GM18867 (cell line): ENCODE measurements at regions not wholly inside any gene's neighbourhood (a gene's known extent, or its start where the extent isn't known, plus 50 kb on each side); places are given as distances from the start of the nearest gene placed in this dataset.
"Not testable (repeated sequence)": the region's sequence is repeated elsewhere in the genome, so short reads cannot be mapped to it uniquely, and the experiment has no call there.

Source experiments
- ATAC-seq: cut with Tn5 transposase; IDR thresholded peaks from one replicate; pipeline ENCODE4 v1.9.1; 2021; ENCODE audit warnings: mild to moderate bottlenecking, moderate library complexity; ENCODE audit not compliant: unreplicated experiment

DNA sequence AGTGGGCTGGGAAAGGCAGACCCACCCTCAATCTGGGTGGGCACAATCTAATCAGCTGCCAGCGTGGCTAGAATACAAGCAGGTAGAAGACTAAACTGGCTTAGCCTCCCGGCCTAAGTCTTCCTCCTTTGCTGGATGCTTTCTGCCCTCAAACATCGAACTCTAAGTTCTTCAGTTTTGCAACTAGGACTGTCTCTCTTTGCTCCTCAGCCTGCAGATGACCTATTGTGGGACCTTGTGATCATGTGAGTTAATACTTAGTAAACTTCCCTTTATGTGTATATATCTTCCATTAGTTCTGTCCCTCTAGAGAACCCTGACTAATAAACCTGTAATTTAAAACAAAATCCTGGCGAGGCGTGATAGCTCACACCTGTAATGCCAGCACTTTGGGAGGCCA, 51.8 kb upstream of the SLC39A8 start:
- not testable (repeated sequence) for ATAC-seq

DNA sequence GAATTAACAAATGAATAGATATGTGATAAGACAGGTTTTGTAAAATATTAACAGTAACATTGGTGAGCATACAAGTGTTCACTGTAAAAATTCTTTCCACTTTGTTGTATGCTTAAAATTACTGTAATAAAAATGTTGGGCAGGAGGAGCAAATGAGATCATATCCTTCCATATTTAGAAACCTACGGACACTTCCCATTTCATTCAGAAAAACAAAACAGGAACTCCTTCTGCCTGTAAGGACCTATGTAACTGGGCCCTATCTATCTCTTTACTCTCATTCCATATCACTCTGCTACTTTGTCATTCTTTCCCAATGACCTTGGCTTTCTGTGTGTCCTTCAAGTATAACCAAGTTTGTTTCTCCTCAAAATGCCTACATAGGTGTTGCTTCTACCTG, 53.7 kb upstream of the SLC39A8 start:
- ATAC-seq = no peak

DNA sequence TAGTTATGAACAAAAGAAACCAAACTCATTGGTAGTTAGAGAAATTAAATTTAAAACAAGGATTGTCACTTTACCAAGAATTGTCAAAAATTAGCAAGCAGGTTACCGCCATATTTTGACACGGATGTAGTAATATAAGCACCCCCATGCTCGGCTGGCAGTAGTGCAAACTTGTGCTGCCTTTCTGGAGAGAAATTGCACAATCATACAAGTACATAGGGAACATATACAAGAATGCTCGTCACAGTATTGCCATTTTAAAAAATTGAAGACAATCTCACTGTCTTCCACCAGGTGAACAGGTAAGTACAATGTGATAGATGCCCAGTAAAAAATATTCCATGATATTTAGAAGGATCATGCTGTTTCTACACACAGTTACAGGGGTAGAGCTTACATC, 55.6 kb upstream of the SLC39A8 start:
- no peak for ATAC-seq

DNA sequence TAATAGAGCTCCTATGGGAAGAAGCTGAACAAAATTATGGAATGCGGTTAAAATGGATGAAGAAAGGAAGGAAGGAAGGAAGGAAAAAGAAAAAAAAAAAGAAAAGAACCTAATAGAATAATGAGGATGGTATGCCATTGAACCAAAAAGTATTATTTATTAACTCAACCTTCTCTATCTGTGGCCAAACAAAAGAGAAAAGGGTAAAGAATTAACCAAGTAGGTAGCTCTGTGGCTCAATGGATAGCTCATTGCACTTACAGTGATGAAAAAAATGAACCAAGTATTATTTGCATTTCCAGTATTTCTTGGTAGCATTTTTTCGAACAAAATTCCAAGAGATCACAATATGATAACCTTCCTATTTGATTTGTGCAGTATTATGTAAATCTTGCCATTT, 56.9 kb upstream of the SLC39A8 start:
- ATAC-seq = no peak

DNA sequence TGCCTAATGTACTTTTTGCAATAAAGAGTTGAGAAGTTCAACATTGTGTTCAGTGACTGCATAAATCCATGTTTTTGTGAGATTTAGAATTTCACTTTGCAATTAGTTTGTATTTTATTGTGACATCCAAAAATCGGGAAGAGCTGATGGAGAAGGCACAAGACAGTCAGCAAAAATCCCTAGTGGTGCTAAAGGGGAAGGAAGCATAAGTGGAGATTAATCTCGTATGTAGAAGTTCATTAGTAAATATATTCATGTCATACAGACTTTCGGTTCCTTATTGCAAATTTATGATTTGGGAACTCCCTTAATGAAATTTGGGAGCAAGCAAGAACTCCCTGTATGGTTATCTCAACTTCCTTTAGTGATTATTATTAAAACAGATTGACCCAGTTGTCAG, 57.8 kb upstream of the SLC39A8 start:
- ATAC-seq = no peak

- no peak for ATAC-seq
Observed at GRCh38 chr4:102404431-102404969, 59.2 kb upstream of the SLC39A8 start.

DNA sequence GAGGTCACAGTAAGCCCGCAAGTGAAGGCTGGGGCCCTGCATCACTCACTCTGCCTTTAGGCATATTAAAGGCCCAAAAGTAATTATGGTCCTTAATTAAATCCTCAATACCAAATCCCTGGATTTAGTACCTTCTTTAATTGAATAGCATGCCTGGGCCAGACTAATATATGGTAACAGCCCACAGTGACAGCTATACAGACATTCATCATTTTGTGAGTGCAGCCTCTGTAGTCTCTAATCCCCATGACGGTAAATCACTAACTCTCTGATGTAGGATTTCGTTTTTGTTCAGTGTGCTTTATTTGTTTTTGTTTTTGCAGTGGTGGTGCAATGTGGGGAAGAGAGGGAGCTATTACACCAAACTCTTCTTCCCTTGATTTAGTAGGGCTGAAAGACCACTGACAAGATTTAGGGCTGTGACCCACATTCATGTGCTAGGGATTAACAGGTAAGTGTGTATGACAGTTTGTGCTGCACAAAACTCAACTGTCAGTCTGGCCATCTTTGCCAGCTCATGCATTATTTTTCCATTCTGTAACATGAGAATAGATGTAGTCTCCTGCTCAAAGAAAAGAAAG, 60.6 kb upstream of the SLC39A8 start:
- ATAC-seq = no peak

DNA sequence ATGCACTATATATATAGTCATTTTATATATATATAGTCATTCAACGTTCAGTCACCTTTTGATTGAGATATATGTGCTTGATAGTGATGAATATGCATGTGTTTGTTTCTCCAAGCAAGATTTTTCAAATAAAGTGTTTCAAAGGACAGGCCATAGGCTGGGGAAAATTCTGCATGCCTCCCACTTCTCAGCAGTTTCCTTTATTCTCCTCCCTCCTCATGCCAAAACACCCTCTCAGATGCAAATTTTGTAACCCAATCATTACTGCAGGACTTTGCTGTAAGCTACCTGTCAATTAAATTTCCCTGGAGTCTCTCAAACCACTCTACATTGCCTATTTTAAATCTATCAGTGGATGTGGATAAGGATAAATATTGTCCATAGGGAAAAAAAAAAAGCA, 65.6 kb upstream of the SLC39A8 start:
- ATAC-seq = not testable (repeated sequence)

DNA sequence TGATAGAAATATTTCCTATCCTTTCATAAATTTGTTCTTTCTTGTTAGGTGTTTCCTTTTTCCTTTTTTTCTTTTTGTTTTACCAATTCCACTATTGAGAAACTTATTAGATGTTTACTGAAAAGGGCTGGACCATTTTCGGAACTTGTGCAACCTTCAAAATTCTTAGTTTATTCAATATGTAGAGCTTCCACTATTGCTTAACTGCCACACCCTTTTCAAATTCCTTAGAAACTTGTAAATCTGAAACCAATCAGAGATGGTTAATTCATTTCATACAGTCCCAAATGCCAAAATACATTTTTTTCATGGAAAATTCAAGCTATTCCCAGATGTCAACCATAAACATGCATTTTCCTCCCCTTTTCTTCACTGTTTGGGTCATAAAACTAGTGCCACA, 66.1 kb upstream of the SLC39A8 start:
- no peak for ATAC-seq

GRCh38 chr4:102416765-102417164, 71.5 kb upstream of the SLC39A8 start:
- ATAC-seq = no peak

DNA sequence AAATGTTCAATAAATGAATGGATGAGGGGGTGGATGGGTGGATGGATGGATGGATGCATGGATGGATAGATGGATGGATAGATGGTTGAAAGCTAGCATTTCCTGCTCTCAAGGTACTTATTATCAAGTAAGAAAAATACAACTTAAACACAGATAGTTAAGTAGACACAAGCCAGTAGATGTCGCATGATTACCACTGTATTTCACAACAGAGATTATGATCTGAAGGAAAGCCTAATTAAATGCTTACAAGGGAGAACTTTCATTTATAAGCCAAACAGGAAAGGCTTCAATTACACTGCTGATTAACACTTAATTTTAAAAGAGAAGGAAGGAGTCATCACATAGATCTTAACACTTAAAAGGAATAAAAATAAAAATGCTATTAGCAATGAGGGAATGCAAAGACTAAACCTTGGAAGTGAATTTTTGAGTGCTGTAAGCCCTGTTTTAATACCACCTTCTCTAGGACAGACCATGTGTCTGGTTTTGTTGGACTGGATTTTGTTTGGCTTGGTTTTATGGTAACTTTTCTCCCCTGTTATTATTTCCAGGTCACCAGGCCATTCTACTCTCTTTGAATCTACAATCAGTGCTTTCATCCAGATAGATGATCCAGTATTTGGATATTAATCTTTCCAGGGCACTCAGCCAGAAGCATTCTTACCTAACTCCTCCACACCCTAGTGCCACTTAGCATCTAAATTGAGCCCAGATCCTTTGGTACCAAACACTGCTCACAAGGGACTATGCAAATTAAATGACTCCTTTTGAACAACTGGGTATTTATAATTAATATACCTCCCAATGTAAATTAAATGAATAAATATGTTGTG, 75.5 kb upstream of the SLC39A8 start:
- no peak for ATAC-seq

- no peak for ATAC-seq
Observed at GRCh38 chr4:102422843-102423242, 77.6 kb upstream of the SLC39A8 start.

DNA sequence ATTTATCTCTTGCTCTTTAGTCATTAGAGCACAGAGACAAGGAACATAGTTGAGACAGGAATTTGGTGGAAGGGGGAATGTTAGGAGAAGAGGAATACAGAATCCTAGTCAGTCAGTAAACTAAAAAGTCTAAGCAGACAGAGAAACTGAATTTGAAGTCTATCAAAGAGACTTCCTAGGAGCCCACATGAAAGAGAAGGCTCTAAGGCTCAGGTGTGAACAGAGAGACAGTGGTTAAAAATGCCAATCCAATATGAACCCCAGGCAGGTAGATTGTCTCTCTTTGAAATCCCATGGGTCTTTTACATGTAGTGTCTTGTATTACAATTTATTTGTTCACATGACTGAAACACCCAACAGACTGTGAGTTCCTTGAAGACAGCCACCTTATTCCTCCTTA, 77.8 kb upstream of the NFKB1 start:
- no peak for ATAC-seq

GRCh38 chr4:102427371-102427998, 73.7 kb upstream of the NFKB1 start:
- ATAC-seq = no peak

DNA sequence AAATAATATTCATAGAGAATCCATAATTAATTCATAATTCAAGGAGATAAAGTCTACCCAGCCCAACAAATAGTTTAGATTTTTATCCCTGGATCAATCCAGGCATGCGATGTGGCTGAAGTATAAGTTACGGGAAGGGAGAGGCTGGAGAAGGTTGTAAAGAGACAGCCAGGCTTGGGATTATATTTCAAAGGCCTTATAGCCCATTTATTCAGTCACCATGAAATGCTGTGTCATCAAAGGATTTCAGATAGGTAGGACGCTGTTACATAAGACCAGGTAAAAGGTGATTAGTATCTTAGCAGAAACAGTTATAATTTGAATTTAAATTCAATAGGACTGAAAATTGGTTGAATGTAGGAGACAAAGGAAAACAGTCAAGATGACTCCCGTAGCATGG, 73.0 kb upstream of the NFKB1 start:
- ATAC-seq = no peak

GRCh38 chr4:102429553-102429952, 71.6 kb upstream of the NFKB1 start:
- no peak for ATAC-seq

- no peak for ATAC-seq
Observed at GRCh38 chr4:102430461-102430910, 70.7 kb upstream of the NFKB1 start.

DNA sequence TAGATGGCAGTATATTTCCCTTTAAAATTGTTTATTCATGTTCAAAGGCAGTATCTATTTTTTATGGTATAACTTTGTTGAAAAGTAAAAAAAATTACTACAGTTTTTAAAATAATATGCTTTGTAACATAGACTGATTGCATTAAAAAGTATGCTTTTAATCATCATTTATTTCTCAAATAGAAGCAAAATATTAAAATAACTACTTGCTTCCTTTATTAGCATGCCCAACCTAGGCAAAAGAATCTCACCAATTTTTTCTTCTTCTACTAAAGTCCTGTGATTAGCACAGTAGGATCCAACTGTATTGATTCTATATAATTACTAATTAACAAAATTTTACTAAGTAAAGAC, 69.6 kb upstream of the NFKB1 start:
- no peak for ATAC-seq

GRCh38 chr4:102437111-102437510, 64.0 kb upstream of the NFKB1 start:
- ATAC-seq = no peak

DNA sequence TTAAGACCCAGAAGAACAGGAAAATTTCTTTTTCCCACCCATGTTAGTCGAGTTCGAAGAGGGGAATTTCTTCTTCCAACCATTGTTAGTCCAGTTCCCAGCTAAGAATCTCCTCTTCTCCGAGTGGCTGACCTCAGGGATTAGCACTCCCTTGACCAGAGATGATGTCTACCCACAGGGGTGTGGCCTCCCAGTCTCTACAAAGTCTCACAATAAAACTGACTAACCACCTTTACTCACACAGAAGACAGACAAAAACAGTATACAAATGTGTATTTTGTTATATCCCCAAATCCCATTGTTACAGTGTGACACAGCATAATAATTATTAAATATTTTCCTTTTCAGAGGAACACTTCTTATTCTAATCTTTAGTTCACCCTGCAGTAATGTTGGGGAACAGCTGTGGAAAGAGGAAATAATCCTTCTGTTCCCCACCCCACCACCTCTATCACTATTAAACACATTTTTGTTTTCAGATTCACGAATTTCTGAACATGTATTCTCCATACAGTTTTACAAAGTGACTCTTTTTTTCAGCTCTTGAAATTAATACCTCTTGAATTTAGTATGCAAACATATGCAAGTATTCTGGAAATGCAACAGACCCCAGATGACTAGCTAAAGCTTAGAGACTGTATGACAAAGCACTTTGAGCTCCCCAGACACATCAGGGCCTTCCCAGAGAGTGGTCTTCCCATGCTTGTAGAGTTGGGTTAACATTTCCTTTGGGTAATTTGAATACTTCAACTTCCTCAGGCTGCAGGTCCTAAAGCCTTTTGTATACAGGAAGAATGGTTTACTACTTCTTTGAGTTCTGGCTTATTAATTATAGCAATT, 62.5 kb upstream of the NFKB1 start:
- no peak for ATAC-seq

DNA sequence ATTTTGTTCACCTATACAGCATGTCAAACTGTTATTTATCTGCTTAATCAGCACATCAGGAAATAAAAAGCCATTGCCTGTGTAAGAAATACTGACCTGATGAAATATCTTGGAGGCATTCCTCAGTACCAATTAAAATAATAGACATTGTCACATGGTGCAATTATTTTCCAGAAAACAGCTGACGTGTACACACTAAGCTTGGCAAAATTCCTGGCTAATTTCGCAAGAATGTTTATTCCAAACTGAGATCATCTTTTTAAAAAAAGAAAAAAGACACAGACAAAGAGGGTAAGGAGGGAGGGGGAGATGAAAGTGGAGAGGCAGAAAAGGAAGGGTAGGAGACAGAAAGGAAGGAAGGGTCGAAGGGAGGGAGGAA, 61.9 kb upstream of the NFKB1 start:
- ATAC-seq = no peak
